ENCODE measurements at regions not wholly inside any gene's neighbourhood (a gene's known extent, or its start where the extent isn't known, plus 50 kb on each side); places are given as distances from the start of the nearest gene placed in this dataset.

GRCh38 chr22:49406879-49407587, 420.6 kb downstream of the BRD1 start:
- TF ChIP-seq CTCF (IDR thresholded peaks at IDR 0.05): no peak
- TF ChIP-seq ZFX (IDR thresholded peaks at IDR 0.05; ENCODE audit: borderline replicate concordance): no peak
- no peak overlapping the region for H3K27ac ChIP-seq

DNA sequence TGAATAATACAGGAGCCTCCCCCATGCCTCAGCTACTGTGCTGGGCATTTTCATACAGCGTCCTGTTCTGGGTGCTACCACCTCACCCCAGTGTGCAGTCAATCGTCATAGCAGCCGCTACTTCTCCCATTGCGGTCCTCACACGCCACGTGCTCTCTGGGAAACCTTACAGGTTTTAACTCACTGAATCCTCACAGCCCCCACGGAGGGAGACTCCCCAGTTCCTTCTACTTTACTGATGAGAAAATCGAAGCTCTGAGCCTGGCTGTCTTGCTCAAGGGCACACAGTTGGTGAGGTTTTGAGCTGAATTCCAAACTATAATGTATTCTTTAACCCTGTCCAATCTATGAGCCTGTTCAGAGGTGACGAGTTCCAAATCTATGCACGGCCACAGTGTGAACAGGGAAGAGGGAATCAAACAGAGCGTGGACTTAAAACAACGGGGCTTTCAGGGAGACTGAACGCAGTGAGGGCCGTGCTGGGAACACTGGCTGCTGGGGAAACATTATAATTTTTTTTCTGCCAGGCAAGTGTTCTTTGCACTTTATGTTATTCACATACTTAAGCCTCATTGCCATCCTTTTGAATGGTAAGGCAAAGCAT, 421.5 kb downstream of the BRD1 start:
- TF ChIP-seq CTCF (IDR thresholded peaks at IDR 0.05): no peak
- TF ChIP-seq ZFX (IDR thresholded peaks at IDR 0.05; ENCODE audit: borderline replicate concordance): no peak
- no peak overlapping the region for H3K27ac ChIP-seq

DNA sequence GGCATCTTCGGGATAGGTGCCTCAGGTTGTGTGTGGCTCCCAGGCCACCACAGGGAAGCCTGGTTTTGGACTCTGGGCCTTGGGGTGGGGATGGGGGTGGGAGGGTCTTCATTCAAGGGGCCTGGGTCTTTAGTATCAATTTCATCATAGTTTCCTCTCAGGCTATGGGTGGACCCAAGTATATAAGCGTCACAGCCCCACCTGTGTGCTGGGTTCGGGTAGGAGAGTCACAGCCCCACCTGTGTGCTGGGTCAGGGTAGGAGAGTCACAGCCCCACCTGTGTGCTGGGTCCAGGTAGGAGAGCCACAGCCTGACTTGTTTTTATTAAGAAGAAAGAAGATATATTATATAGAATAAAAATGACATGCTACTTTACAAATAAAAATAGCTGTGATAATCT, 422.1 kb downstream of the BRD1 start:
- no peak overlapping the region for H3K27ac ChIP-seq
- no peak for TF ChIP-seq CTCF (IDR thresholded peaks at IDR 0.05)
- TF ChIP-seq ZFX (IDR thresholded peaks at IDR 0.05; ENCODE audit: borderline replicate concordance): no peak

DNA sequence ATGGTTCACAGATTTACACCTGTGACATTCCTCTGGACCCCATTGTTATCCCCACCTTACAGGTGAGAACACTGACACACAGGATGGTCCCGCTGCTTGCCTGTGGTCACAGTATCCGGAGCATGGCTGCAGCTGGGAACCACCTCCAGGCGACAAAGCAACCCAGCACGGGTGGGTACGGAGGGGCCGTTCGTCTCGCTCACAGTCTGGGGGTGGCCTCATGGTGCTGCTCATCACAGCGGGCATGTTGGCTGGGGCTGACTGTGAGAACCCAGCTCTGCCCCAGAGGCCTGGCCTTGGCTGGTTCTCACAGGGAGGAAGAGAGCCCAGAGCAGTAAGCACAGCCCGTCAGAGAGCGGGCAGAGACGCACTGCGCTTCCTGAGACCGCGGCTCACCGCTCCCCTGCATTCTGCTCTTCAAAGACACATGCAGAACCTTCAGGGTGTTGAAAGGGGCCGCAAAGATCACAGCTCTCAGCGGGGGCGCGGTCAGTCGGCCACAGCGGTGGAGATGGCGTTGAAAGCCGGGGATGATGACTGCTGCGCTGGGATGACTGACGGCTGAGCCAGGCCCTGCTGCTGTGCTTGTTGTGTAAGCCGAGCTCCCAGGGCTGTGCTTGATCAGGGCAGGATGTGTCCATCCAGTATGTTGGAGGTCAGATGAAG, 423.0 kb downstream of the BRD1 start:
- TF ChIP-seq CTCF (IDR thresholded peaks at IDR 0.05) (no peak), ZFX (IDR thresholded peaks at IDR 0.05; ENCODE audit: borderline replicate concordance) (no peak)
- no peak overlapping the region for H3K27ac ChIP-seq

- no peak overlapping the region for H3K27ac ChIP-seq
- TF ChIP-seq CTCF (IDR thresholded peaks at IDR 0.05) (no peak), ZFX (IDR thresholded peaks at IDR 0.05; ENCODE audit: borderline replicate concordance) (no peak)
Observed at GRCh38 chr22:49404020-49404419, 423.7 kb downstream of the BRD1 start.

DNA sequence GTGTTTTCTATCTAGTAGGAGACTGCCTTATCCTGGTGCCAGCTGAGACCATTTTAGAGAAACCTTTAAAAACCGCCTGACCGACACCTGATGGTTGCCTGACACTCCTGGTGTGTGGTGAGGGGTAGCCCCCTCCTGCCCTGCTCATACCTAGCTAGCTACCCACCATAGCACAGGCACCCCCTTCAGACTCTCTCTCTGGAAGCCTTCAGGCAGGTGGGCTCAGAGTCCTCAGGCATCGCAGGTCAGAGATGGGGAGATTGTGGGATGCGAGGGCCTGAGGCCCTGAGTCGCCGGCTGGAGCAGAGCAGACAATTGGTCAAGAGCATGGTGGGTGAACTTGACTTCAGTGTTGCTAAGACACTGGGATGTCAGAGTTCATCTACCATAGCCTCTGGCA, 424.6 kb downstream of the BRD1 start:
- TF ChIP-seq ZFX (IDR thresholded peaks at IDR 0.05; ENCODE audit: borderline replicate concordance): no peak
- TF ChIP-seq CTCF (IDR thresholded peaks at IDR 0.05): no peak
- no peak overlapping the region for H3K27ac ChIP-seq

GRCh38 chr22:49402169-49402568, 425.5 kb downstream of the BRD1 start:
- no peak overlapping the region for H3K27ac ChIP-seq
- TF ChIP-seq CTCF (IDR thresholded peaks at IDR 0.05) (no peak), ZFX (IDR thresholded peaks at IDR 0.05; ENCODE audit: borderline replicate concordance) (no peak)
